GM21526 (cell line): ENCODE measurements at regions not wholly inside any gene's neighbourhood (a gene's known extent, or its start where the extent isn't known, plus 50 kb on each side); places are given as distances from the start of the nearest gene placed in this dataset.

Experiments used
- ATAC-seq: cut with Tn5 transposase; IDR thresholded peaks from one replicate; pipeline ENCODE4 v1.9.1; 2021; ENCODE audit warnings: moderate library complexity; ENCODE audit not compliant: unreplicated experiment, low FRiP score

DNA sequence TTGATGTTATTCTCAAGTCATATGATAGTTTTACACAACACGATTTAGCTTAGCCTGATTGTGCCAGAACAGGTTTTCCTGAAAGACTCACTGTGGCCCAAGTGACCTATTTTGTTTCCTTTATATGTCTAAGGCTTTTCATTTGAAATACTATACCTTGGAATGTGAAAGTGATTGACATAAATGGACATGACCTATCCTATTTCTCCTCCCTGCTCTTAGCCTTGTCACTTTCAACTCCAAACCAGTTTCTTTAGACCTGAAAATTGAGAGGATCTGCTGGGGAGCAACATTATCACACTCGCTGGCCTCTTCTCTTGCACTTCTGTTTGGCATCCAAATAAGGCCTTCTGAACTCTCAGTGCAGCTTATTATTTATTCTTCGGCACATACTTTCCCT is 496.8 kb downstream of the MAT2B start:
- no peak for ATAC-seq

DNA sequence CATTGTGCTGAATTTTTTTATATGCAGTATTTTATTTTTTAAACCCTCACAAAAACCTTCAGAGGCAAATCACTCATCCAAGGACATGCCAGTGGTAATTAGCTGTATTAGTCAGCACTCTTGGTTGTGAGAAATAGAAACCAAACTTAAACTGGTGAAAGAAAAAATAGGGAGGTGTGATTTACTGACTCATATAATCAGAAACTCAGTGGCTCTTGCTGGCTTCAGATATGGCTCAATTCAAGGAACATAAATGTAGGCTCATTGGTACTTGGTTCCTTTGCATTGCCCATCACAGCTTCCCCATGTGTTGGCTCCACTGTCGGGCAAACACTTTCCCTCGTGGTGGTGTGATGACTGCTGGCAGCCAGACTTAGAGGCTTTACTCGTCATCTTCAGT is 497.2 kb downstream of the MAT2B start:
- ATAC-seq, result no peak

DNA sequence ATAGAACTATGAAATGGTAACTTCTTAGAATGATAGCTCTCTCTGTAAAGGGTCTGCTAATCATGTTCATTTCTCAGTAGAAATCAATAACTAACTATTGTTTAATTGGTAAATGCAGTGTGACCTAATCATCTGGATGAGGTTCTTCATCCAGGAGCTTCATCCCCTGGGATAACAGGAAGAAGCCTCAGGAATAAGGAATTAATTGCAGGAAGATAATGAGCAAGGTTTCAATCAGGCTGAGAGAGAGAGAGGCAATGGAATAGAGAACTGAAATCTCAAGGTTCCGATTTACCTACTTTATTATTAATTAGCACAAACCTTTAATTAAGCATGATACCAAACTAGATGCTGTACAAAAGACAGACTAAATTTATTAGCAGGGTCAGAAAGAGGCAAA is 499.7 kb downstream of the MAT2B start:
- ATAC-seq, result no peak

DNA sequence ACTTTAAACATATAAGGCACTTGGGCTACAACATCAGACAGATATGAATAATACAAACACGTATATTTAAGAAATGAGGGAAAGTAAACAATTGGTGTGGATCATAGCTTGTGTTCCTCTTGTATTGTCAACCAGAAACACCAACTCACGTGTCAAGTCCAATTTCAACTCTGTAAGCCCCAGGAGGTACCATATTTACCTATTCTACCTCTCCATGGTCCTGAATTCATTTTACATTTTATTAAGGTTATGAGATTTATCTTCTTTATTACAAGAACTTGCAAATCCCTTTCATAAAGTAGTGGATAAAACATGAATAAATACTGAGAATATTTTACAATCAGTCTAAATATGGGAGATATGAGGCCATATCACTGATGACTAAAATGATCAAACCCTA is 501.6 kb downstream of the MAT2B start:
- no peak for ATAC-seq

DNA sequence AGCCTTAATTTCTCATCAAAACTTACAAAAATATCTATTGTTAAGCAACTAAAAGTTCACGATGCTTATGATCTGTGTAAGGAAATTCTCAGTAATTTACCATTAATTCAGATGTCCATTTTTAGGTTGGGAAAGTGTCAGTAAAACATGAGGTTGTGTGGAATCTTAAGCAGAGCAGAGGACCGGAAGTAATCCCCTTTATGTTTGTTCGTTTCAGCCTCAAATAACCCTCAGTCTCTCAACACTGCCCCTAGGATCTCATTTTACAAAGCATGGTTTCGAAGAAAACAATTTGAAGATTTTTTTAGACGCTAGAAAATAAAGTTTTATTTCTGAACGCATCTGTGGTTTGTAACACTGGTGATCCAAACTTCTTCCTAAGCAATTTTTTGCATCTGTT is 504.2 kb downstream of the MAT2B start:
- no peak for ATAC-seq

DNA sequence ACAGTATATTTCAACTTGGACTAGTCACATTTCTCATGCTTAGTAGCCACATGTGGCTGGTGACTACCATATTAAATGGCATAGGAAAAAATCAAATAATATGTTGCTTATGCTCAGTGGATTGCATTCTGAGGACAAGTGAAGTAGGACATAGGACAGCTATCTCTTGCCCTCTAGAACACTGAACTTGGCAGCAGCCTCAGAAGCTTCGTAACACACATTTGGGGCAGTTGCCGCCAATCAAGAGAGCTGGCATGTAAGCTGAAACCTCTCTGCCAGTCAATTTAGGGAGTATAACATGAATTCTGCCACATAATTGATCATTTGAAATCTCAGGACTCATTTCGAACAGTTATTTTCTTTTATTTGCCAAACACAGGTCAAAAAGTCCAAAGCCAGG is 505.5 kb downstream of the MAT2B start:
- ATAC-seq, result no peak

DNA sequence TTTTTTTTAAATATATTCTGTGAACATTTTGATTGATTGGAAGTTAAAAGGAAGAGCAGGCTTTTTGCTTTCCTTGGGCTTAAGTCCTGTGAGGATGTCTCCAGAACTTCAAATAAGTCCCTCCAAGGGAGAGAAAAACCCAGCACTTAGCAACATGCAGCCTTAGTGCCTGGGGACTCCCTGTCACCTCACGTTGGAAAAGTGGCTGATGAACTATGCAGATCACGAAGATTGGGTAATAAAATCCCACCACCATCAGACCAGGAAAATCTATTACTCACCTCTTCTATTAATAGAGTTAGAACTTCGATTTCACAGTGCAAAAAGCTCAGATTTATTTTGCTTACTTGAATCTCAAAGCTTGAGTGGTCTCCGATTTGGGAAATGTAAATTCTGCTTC is 507.0 kb downstream of the MAT2B start:
- no peak for ATAC-seq

DNA sequence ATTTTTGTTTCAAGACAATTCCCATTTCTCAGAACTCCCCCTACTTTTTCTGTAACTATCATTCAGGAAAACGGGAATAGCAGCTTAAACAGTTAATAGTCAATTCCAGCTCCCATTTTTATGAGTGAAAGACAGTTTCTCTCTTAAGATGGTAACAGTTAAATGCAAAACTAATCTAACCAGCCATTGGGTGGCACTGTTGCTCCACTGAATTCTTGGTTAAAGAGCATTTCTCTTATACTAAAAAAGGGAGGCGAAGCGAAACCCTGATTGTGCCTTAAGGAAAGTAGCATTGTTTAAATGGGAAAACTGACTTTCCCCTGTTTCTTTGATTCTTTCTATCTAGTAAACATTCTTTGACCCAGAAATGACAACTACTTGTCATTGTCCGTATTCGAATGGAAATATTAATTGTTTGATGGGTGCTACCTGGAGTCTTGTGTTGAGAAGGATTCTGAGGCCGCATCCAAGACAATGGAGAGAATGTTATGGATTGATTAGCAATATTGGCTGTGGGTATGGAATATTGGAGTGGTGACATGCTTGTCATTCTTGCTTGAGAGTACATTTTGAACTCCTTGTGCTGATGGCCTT is 507.8 kb downstream of the MAT2B start:
- ATAC-seq, result peak; percentile 89

DNA sequence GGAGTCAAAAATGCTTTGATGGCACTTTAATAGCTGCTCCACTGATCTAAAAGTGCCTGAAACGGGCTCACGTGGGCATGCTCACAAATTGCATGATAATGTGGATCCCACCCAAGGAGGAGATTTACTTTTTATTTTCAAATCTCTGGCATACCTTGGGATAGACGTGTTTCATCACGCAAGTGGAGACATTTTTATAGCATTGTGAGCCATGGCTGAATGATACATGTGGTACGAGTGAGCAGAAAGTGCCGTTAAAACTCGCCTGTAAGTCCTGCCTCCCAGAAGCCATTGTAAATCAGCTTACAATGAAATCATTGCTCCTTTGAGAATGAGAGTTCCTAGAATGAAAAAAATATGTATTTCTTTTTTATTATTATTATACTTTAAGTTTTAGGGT is 514.7 kb downstream of the MAT2B start:
- ATAC-seq, result no peak

DNA sequence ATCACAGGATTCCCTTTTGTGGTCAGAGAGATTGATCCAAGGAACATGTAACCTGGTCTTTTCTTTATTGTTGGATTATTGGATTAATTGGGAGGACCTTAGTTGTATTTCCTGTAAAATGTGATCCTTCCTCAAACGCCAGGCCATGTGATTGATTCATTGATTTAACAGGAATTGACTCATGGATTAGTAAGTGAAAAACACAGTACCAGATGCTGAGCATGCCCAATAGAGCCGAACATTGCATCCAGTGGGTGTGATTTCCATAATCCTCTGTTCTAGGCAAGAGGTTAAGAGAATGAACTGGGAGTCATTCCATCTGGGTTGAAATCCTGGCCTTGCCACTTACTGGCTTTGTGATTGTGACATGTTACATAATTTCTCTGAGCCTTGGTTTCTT is 522.3 kb downstream of the MAT2B start:
- ATAC-seq, result no peak

DNA sequence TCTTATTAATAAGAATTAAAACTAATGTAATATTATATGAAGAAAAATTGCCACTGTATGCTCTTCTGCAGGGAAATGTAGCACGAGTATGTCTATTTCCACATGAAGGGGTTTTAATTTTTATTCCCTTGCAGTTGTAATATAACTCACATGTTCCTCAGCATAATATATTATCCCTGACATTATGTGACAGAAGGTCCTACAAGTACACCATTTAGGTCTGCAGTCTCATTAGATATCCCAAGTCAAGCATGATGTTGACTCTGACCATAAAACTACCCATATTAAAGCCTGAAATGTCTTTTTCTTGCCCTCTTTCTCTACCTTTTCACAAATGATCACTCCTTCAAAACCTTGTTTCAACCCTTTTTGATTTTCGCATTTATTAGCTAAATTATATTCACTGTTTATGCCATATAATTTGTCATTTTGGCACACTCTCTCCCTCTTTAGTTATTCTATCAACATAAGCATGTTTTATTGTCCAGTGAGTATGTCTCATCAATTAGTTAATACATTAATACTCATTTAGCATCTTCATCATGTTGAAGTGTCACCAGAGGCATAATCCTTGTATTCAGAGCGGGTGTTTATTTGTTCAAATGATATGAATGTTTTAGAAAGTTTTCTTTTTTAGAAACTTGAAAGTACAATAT is 532.8 kb downstream of the MAT2B start:
- no peak for ATAC-seq

DNA sequence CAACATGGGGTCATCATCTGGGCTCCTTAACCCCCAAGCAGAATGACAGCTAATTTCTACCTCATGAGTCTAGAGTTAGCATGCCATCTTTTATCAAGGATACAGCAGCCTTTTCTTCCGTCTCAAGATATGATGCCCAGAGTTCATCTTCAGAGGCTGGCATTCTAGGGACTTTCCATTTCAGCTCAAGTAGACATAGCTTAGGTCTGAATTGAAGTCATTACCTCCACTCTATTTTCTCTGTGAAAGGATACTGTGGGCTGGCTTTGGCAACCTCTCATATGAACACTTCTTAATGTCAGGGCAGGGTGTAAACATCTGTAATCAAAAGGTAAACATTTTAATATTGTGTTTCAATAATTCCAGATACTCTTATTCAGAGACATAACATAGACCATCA is 535.7 kb downstream of the MAT2B start:
- no peak for ATAC-seq

DNA sequence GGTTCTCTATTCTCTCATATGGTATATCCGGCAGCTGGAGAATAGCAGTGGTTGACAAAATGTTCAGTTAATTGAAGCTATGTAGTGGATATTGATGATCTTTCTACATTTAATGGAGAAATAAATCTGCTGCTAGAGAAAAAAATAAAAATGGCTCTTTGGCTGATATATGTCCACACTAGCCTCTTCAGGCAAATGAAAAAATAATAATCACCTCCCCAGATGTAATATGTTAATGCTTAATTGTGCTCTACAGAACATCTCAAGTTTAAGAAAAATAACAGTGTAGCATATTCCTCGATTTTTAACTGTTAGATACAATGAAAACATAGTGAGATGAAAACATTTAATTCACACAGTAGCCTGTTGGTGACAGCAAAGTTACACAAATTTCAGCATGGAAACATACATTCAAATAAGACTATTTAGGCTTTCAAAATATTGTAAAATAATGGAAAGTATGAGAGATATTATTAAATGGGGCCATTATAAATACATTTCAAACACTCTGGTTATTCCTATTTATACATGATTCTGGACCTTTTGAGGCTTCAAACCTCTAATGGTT is 543.0 kb downstream of the MAT2B start:
- ATAC-seq, result no peak

DNA sequence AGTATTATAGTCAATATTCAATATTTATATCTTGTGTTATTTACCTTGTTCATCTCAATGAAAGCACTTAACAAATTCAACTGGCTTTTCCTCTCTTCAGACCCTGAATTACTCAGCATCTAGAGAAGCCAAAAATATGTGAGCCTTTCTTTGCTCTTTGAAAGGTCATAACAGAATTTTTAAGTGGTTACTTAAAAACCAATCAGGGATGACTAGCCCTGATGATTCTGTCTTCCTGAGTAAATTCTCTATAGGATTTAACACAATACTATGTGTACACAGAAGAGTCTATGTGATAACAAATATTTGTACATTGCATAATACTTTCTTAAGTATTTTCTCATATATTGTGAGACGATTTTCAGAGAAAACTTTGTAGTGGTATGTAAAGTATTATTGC is 546.3 kb downstream of the MAT2B start:
- ATAC-seq, result no peak

DNA sequence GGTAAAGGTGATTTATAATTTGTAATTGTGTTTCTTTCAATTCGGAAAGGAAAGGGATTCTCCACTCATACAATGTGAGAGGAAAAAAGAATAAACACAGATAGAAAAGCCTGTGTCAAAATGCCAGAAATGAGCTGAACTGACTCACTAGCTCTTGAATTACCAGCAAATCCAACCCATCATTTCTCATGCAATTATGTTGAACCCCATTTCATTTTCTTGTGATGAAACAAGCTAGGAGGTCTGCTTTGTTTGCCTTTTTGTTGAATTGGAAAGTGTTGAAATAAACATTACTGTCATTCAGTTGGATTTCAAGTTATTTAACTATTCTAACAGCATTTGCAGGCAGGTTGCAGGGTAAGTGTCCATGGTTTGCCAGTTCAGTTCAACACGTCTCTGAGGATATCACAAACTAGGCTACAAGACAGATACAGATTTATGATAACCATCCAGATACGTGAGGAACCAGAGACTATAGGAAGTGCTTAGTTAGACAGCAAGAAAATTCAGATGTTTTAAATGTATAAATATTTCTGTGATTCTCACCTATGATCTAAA is 547.2 kb downstream of the MAT2B start:
- no peak for ATAC-seq

DNA sequence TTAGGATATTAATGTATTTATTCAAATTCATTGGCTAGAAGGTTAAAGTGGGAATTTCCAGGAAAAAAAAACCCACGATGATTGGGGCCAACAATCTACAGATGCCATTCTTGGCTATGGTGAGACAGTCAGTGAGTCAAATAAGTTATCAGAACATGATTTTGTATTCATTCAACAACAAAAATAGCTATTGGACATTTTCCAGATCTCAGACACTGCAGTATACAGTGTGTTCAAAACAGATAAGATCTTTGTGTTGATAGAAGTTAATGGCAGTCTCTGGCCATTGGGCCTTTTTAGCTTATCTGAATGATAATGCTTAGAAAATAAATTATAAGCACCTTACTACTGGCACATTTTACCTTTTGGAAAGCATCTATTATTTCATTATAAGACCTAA is 547.7 kb downstream of the MAT2B start:
- ATAC-seq, result no peak

DNA sequence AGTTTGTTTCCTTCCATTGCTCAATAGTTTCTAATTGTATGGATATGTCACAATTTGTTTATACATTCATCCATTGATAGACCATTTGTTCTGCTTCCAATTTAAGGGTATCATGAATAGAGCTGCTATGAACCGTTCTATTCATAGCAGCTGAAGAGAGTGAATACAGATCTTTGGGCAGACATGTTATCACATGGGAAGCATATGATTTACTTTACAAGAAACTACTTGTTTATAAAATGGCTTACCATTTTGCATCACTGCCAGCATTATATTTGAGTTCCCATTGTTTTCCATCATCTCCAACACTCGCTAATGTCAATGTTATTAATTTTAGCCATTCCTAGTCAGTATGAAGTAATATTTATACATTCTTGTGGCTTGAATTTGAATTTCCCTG is 549.0 kb downstream of the MAT2B start:
- ATAC-seq, result no peak

DNA sequence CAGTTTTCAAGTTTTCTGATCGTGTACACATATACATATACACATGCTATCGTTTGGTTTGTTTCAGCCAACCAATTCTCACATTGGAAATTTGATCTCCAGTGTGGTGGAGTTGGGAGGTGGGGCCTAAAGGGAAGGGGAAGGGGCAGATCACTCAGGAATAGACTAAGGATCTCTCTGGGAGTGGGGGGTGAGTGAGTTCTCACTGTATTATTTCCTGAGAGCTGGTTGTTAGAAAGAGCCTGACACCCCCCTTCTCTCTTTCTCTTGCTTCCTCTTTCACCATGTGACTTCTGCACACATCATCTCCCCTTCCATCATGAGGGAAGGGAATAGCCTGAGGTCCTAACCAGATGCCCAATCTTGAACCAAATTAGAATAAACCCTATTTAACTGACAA is 551.7 kb downstream of the MAT2B start:
- no peak for ATAC-seq

DNA sequence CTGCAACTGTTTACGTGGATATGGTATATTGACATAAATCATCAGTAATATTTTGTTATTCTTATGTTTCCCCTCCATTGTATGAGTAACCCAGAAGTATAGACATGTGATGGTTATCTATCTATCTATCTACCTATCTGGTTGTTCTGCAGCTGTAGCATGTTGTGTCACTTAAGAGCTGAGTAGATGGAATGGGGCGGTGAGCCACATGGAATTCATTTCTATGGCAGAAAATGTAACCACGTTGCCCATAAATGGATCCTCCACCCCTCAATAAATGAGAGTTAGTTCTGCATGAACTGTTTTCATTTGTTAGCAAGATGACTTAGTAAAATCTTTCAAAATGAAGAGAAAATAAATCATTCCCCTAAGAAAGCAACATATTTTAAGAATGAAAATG is 553.2 kb downstream of the MAT2B start:
- ATAC-seq, result no peak

DNA sequence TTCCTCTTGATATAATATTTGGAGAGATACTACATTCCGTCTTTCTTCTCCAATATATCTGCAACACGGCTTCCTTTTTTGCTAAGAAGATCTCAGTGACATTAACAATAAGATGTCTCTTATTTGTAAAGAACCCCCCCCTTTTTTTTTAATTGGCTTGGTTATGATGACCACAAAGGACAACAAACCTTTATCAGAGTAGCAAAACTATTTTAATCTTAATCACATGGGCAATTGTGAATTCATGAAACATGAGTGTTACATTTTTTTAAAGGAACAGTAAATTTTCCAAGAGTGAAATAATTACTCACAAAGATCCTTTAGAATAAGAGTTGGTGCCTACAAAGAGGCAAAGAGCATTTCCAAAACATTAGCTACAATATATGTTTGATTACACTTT is 554.1 kb downstream of the MAT2B start:
- no peak for ATAC-seq

DNA sequence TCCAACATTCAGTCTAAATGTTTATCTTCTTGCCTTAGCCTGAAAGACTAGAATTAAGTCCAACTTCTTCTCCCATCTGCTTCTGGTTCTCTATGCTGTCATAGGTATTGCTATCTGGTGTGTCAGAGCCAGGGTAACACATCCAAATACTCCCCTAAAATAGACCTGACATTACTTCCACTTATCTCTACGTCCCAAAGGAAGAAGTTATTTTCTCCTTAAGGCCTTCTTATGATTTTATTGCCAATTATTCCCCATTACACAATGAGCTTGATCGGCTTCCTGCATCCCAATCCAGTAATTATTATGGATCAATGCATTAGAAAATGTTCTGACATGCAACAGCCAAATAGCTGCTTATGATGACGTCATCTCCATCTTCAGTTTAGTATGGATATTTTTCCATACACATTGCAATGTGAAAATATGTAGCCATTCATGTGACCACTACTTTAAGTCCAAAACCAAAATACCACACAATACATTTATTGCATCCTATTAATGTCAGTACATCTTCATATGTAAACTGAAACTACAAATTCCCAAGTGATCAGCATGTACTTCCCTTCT is 555.5 kb downstream of the MAT2B start:
- no peak for ATAC-seq

DNA sequence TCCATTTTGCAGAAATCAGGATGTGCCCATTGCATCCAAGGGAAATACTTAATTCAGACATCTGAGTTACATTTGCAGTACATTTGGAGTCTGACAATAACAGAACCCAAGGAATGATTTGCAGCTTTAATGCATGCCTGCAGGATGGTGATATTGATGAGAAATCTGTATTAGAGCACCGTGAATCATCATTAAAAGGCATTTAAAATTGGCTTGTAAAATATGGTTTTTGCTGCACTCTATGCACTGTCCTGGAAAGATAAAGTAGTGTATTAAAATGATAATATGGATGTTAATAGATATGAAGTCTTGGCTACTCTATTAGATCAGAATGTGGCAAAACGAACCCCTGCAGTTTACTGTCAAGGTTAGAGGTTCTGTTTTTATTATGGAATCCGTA is 556.9 kb downstream of the MAT2B start:
- ATAC-seq, result no peak
